GM04504 (cell line): ENCODE measurements at regions not wholly inside any gene's neighbourhood (a gene's known extent, or its start where the extent isn't known, plus 50 kb on each side); places are given as distances from the start of the nearest gene placed in this dataset.

ENCODE experiments used
- DNase-seq: peaks from one replicate; pipeline ENCODE4 v3.0.0-alpha.2; 2012; ENCODE audit warnings: low read depth

- no peak for DNase-seq
Observed at GRCh38 chr17:79169861-79170260, 95.2 kb downstream of the ENGASE start.

- DNase-seq: no peak
Observed at GRCh38 chr17:79169366-79169765, 94.7 kb downstream of the ENGASE start.

GRCh38 chr17:79168486-79169055, 93.9 kb downstream of the ENGASE start:
- no peak for DNase-seq

GRCh38 chr17:79167486-79167885, 92.9 kb downstream of the ENGASE start:
- no peak for DNase-seq

- no peak for DNase-seq
Observed at GRCh38 chr17:79165756-79166473, 91.3 kb downstream of the ENGASE start.

DNA sequence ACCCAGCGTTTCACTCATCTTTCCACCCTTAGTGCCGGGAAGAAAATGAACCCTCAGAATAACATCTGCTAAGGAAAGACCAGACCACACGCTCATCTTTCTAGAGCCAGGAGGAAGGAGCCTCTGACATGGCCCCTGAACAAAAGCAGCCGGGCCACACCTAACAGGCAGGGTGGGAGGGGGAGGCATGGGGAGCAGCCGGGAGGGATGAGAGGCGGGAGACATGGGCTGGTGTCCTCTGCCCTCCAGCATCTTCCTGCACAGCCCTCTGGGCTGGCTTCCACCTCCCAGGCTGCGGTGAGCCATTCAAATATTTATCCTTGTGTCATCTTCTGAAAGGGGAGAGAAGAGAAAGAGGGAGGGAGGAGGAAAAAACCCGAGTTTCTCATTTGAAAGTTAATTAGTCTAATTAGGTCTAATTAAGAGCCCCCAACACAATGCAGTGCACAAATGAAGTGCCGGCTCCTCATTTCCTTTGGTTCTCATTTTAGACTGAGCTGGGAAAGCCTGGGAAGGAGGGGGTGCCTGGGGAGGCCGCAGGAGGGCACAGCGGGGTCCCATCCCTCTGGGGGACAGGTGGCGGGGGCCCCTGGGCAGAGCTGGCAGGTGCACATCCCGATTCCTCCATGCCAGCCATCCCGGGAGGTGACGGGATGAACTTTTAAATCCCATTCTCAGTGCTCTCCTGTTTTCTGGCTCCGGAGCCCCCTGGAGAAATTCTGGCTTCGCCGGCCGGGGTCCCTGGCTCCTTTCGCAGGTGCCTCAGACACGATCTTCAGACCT, 90.5 kb downstream of the ENGASE start:
- no peak for DNase-seq

- no peak for DNase-seq
Observed at GRCh38 chr17:79164408-79164807, 89.8 kb downstream of the ENGASE start.

DNA sequence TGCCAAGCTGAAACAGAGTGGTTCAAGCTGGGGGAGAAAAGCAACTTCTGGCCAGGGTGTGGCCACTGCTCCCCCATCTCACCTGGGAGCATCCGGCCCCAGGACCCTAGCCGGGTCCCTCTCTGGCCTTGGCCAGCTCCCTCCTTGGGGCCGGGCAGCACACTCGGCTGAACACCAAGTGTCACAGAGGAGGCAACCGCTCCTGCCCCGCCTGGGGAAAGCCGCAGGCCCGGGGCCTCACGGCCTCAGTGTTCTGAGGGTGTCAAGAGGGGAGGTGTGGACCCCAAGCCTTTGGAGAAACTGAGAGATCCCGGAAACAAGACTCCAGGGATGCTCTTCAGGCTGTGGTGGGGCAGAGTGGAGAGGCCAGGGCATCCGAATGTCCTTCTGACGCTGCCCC, 88.4 kb downstream of the ENGASE start:
- DNase-seq: no peak

DNA sequence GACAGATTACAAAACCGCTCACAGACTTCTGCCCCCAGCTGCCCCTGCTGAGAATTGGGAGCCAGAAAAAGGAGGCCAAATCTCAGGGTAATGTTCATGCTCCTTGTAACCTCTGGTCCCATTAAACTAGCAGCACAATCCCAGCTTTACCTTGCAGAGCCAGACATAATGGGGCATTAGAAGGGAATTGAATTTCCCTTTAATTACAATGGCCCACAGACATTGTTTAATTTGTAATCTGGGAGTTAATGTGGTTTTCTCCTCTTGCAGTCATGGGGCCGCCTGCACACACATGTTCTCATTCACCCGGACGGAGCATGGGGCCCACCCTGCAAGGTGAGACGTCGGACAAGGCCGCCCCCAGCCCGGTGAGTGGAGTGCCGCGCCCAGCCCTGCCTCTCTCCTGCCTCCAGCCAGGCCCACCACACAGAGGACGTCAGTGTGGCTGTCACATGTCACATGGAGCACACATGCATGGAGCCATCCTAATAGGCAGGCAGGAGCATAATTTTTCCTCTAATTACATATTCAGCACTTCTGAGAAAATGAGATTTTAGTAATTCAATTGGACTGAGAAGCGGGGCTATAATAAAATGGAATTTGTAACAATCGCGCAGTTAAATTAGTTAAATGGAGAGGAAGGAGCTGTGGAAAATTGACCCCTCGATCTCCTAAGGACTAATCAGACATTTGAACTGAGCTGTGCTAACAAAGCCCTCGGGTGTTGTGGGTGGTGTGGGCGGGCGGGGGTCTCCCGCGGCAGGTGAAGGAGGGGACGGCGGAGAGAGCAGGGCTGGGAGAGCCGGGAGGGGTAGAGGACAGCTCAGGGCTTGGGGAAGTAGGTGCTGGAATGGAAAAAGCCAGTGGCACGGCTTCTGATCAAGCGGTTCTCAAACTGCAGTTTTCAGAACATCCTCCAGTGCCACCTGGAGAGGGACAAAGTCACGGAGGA, 87.7 kb downstream of the ENGASE start:
- DNase-seq: no peak

DNA sequence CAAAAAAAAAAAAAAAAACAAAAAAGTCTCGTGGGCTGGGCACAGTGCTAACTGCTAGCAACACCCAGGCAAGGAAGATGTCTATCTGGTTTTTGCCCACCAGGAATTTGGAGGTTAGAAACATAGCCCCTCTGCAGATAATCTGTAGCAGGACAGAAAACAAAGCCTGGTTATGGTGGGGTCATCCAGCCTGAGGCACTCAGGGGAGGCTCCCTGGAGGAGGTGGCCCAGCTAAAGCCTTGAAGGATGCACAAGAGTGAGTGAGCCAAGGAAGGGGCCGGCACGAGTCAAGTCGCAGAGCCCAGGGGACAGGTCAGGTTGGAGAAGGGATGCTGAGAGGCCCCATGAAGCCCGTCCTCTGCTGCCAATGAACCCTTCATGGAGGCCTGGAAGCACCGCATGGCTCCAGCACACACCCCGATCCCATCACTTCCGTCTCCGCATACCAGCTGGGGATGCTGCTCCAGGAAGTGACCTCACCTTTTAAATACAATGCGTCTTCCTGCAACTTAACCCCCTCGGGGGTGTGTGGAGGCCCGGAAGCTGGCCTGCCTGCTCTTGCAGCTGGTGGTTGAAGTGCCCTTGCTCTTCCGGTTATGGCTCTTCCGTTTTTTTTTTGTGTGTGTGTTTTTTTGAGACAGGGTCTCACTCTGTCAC, 86.5 kb downstream of the ENGASE start:
- DNase-seq: no peak

DNA sequence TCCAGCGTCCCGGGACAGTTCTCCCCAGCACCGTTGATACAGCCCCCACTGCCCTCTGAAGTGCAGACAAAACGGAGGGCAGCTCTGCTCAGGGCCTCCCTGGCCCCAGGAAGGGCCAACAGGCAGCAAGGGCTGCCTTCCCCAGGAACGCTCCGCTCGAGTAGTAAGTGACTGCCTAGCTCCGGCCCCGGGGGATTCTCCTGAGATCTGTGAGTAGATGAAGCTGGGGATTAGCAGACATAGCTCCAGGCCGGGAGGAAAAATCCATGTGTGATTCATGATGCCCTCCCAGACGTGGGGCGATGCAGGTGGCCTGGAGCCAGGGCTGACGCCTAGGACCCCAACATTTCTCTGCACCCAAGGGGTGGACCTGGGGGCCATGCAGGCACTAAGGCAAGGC, 85.3 kb downstream of the ENGASE start:
- DNase-seq: no peak

- DNase-seq: no peak
Observed at GRCh38 chr17:79159471-79159870, 84.8 kb downstream of the ENGASE start.

- DNase-seq: no peak
Observed at GRCh38 chr17:79156463-79157095, 82.0 kb downstream of the ENGASE start.

- no peak for DNase-seq
Observed at GRCh38 chr17:79155701-79156100, 81.1 kb downstream of the ENGASE start.

DNA sequence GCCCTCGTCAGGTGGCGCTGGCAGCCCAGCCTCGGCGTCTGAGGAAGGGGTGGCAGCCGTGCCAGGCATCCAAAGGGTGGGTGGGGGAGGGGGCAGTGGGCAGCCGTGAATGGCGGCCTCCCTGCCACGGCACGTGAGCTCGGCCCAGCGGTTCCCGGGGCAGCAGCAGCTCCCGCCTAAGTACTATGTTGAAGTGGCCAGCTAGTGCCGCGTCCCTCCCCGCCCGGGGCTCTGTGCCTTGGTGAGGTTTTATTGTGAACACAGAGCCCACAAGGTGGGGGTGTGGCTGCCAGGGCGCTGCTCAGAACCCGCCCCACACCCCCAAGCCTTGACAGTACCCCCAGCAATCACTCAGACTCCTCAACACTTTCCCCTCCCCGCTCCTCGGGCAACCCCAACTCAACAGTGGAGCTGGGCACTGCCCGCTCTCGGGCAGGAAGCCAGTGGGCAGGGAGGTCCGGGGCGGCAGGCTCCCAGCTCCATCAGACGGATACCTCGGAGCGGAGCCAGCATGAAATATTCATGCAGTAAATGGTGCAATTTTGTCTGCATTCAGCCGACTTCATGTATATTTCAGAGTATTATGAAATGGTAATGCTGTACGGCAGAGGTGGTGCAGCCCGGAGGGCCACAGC, 80.4 kb downstream of the ENGASE start:
- DNase-seq: no peak

DNA sequence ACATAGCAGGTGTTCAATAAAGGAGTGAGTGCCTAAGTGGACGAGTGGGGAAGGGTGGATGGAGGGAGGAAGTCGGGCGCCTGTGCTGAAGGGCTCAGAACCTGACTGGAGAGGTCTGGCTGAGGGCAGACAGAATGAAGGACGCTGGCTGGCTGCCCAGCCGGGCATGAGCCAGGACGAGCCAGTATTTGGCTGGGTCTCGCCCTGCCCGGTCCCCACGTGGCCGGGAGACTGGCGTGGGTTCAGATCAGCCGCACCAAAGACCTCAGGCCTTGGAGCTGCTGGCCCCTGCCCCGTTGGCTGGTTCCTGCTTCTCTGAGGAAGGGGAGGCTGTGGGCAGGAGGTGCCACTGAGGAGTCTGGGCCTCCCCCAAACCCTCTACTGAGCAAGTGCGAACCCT, 79.8 kb downstream of the ENGASE start:
- DNase-seq: no peak

DNA sequence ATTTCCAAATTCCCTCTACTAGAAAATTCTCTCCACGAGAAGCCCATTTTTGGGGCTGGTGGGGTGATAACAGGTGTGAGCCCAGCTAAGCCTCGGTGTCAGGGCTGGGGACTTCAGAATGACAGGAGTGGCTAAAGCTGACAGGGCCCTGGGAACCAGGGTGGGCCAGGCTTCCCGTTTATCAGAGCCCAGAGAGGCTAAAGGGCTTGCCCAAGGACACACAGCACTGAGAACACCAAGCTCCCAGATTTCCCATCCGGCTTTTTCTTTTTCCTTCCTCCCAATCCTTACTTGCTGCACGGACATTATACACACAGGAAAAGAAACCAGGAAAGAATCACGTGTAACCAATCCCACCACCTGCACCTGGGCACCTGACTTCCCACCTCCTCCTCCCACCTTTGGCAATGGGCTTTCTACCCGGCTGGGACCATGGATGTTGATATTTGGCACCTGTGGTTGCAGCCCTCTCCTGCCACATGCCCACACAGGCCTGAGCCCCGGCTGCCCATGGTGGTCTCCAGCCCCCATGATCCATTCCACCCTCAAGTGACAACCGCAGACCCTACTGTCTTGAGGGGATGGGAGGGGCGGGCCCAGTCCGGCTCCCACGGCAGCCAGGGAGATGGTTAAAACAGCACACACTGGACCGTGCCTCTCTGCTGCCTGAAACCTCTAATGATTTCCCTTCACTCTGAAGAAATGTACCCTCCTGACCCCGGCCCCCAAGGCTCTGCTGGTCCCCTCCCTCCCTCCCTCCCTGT, 78.9 kb downstream of the ENGASE start:
- DNase-seq: no peak

DNA sequence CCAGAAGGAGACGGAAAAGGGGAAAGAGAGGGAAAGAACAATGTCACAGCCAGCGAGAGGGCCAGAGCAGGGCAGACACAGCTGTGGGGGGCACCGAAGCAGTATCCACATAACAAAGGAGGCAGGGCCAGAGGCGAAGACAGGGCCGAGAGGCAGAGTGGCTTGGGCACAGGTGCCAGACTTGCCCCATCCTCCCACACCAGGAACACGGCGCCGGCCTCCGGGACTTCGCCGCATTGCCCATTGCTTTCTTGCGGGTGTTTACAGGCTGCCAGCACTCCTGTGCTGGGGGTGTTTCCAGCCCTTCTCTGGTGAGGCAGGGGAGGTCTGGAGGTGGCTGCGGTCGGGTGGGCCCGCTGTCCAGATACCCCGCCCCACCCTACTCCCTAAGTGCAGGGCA, 78.0 kb downstream of the ENGASE start:
- no peak for DNase-seq

DNA sequence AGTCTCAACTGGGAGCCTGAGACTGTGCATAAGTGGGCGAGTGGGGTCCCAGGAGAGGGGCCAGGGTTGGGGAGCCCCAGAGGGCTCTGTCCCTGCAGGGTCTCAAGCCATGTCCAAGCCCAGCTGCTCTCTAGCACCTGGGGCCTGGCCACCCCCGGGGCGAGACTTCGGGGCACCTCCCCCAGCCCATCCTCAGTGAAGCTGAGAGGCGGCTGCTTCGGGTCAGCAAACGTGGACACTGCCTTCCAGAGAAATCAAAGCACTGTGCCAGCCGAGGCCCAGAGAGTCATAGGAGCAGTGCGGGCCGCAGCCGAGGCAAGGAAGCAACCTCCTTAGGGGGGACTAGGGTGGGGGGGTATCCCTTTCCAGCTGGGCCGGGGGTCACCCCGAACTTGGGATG, 77.5 kb downstream of the ENGASE start:
- DNase-seq: no peak

DNA sequence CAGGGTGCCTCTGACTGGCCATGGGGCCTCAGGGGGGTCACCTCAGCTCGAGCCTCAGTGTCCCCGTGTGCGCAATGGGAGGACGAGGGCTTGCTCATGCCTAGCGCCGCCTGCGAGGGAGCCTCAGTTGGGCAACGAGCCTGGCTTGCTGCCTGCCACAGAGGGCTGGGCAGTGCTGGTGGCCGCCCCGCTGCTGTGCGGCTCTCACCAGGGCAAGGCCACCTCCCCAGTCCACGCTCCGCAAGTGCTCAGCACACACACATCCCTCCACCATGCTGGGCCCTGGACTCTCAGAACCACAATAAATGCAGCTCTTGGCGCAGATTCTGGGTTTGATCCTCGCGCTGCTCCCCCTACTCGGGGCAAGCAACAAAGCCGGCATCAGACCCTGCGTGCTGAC, 76.2 kb downstream of the ENGASE start:
- DNase-seq: no peak
